22Rv1 (cell line): ENCODE measurements at regions not wholly inside any gene's neighbourhood (a gene's known extent, or its start where the extent isn't known, plus 50 kb on each side); places are given as distances from the start of the nearest gene placed in this dataset.

Experiments used
- ZFX ChIP-seq: fragments of 450-650 bp; IDR thresholded peaks from 2 replicates; pipeline ENCODE4 v1.6.1; 2017; ENCODE audit warnings: antibody characterized with exemption, borderline replicate concordance
- TF ChIP-seq, protein P1 (sequence below): fragments of 450-650 bp; IDR thresholded peaks from 2 replicates; pipeline ENCODE4 v1.5.1; 2017; ENCODE audit warnings: mild to moderate bottlenecking

DNA sequence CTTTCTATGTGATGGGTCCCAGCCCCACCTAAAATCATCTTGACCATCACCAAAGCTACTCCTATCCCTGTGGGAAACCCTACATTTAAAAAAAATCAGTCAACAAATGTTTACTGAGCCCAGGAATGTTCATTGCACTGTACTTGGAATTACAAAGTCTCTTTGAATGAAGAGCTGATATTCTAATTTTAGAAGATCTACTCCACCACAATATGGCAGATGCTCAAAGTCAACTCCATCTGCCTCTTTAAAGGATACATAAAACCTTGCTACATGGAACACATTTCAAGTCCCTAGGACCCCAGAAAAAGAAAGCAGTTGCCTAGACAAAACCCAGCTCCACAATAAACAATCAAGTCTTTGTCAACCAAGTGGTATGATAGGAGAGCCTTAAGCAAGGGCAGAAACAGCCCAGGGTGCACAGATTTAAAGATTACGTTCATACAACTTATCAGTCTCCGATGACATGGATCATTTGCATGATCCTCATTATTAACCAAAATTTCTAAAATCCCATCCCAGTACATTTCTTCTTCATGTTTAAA, 234.3 kb upstream of the ACVR2A start:
- TF ChIP-seq, protein P1, sequence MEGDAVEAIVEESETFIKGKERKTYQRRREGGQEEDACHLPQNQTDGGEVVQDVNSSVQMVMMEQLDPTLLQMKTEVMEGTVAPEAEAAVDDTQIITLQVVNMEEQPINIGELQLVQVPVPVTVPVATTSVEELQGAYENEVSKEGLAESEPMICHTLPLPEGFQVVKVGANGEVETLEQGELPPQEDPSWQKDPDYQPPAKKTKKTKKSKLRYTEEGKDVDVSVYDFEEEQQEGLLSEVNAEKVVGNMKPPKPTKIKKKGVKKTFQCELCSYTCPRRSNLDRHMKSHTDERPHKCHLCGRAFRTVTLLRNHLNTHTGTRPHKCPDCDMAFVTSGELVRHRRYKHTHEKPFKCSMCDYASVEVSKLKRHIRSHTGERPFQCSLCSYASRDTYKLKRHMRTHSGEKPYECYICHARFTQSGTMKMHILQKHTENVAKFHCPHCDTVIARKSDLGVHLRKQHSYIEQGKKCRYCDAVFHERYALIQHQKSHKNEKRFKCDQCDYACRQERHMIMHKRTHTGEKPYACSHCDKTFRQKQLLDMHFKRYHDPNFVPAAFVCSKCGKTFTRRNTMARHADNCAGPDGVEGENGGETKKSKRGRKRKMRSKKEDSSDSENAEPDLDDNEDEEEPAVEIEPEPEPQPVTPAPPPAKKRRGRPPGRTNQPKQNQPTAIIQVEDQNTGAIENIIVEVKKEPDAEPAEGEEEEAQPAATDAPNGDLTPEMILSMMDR: no peak
- TF ChIP-seq ZFX: no peak
